H1 (cell line): ENCODE measurements at regions not wholly inside any gene's neighbourhood (a gene's known extent, or its start where the extent isn't known, plus 50 kb on each side); places are given as distances from the start of the nearest gene placed in this dataset.

ENCODE experiments used
- CTCF ChIA-PET: fragments of 300-600 bp; sonication (Branson Sonifier 250); formaldehyde crosslinking; loops from one replicate; lab custom pipeline; 2021; ENCODE audit not compliant: partially characterized antibody; lab: Charles Lee
- POLR2A ChIA-PET: fragments of 300-600 bp; sonication (Branson Sonifier 250); formaldehyde crosslinking; loops from one replicate; lab custom pipeline; 2021; ENCODE audit warnings: inconsistent platforms; ENCODE audit not compliant: partially characterized antibody; lab: Charles Lee
- DNase-seq, 2 experiments: peaks; one replicate each; pipeline versions ENCODE4 v3.0.0 to v3.0.0-alpha.2; 2010 to 2022; ENCODE audit warnings: low spot score in 2 of 2, low read depth in 1 of 2, mixed read lengths in 1 of 2
- FAIRE-seq: peaks from 2 replicates; lab custom pipeline; 2011; peaks lifted over from hg19 to GRCh38; lab: Jason Lieb, UNC
- H2AFZ ChIP-seq: 2 replicates; pipeline ENCODE4 v1.8.1; 2012; ENCODE audit warnings: low read length, inconsistent platforms
- H2AK5ac ChIP-seq: 2 replicates; pipeline ENCODE4 v1.6.1; 2013; ENCODE audit warnings: low read depth, low read length
- H2BK120ac ChIP-seq: replicated peaks from 2 replicates; pipeline ENCODE3; 2013; ENCODE audit warnings: low read depth, low read length, inconsistent platforms
- H2BK12ac ChIP-seq: 2 replicates; pipeline ENCODE4 v1.6.1; 2013; ENCODE audit warnings: low read depth, low read length
- H2BK15ac ChIP-seq: 2 replicates; pipeline ENCODE4 v1.6.1; 2013; ENCODE audit warnings: low read length
- H2BK20ac ChIP-seq: 2 replicates; pipeline ENCODE4 v1.6.1; 2013; ENCODE audit warnings: low read length
- H2BK5ac ChIP-seq: 2 replicates; pipeline ENCODE4 v1.6.1; 2013; ENCODE audit warnings: low read depth, low read length
- H3K14ac ChIP-seq: 2 replicates; pipeline ENCODE4 v1.6.1; 2013; ENCODE audit warnings: inconsistent platforms; ENCODE audit not compliant: insufficient read length
- H3K18ac ChIP-seq: 2 replicates; pipeline ENCODE4 v1.6.1; 2013; ENCODE audit warnings: low read length; ENCODE audit errors: extremely low read depth
- H3K23ac ChIP-seq: 2 replicates; pipeline ENCODE4 v1.6.1; 2013; ENCODE audit warnings: inconsistent platforms; ENCODE audit not compliant: insufficient read length
- H3K23me2 ChIP-seq: 2 replicates; pipeline ENCODE4 v1.6.1; 2013; ENCODE audit warnings: low read depth, low read length
- H3K27ac ChIP-seq: 2 replicates; pipeline ENCODE4 v1.6.1; 2011; ENCODE audit warnings: low read depth, low read length, inconsistent platforms
- H3K27me3 ChIP-seq, 4 experiments: replicated peaks in 1 of 4; 1 replicate in 1 of 4; 2 replicates in 3 of 4; pipeline versions ENCODE4 v1.6.1 to v1.8.1; 2011 to 2013; ENCODE audit warnings: low read length in 3 of 4, mild to moderate bottlenecking in 3 of 4, inconsistent platforms in 2 of 4, mixed read lengths in 2 of 4, moderate library complexity in 1 of 4; ENCODE audit not compliant: control insufficient read depth in 3 of 4, insufficient read depth in 3 of 4; ENCODE audit errors: extremely low read depth in 1 of 4
- H3K36me3 ChIP-seq, 4 experiments: 2 replicates each; pipeline versions ENCODE4 v1.6.1 to v1.8.1; 2011 to 2013; ENCODE audit warnings: mild to moderate bottlenecking in 4 of 4, low read length in 3 of 4, moderate library complexity in 2 of 4, control low read depth in 1 of 4, inconsistent platforms in 1 of 4; ENCODE audit not compliant: insufficient read depth in 4 of 4, control insufficient read depth in 2 of 4
- H3K4ac ChIP-seq: replicated peaks from 2 replicates; pipeline ENCODE3; 2013; ENCODE audit warnings: low read length, low read depth, mixed read lengths, inconsistent platforms; ENCODE audit not compliant: insufficient read length
- H3K4me1 ChIP-seq, 4 experiments: replicated peaks in 1 of 4; 1 replicate in 1 of 4; 2 replicates in 3 of 4; pipeline versions ENCODE4 v1.6.1 to v1.8.1; 2011 to 2013; ENCODE audit warnings: low read length in 3 of 4, inconsistent platforms in 2 of 4, mixed read lengths in 1 of 4; ENCODE audit not compliant: insufficient read depth in 4 of 4, control insufficient read depth in 3 of 4
- H3K4me2 ChIP-seq, 2 experiments: 2 replicates each; pipeline versions ENCODE4 v1.6.1 to v1.8.1; 2011 to 2013; ENCODE audit warnings: low read depth in 2 of 2, low read length in 2 of 2, control low read depth in 1 of 2, inconsistent platforms in 1 of 2, mild to moderate bottlenecking in 1 of 2; ENCODE audit not compliant: insufficient read depth in 1 of 2
- H3K4me3 ChIP-seq, 4 experiments: fragments of 200-600, 300-600 bp in 1 of 4; sonication (generic), shearing (Covaris generic), sonication (Bioruptor Twin) in 1 of 4; 2 replicates each; pipeline versions ENCODE4 v1.5.1 to v1.8.1; 2011 to 2016; ENCODE audit warnings: low read length in 4 of 4, low read depth in 3 of 4, control low read depth in 2 of 4, inconsistent platforms in 2 of 4, mild to moderate bottlenecking in 2 of 4, mixed read lengths in 1 of 4, moderate library complexity in 1 of 4; ENCODE audit not compliant: insufficient read depth in 2 of 4; ENCODE audit errors: extremely low read depth in 1 of 4
- H3K56ac ChIP-seq: replicated peaks from 2 replicates; pipeline ENCODE3; 2013; ENCODE audit warnings: low read depth, mild to moderate bottlenecking, mixed read lengths, low read length, inconsistent platforms; ENCODE audit not compliant: insufficient read length
- H3K79me1 ChIP-seq: 2 replicates; pipeline ENCODE4 v1.6.1; 2013; ENCODE audit warnings: low read depth, low read length, control low read depth
- H3K79me2 ChIP-seq, 2 experiments: 2 replicates each; pipeline versions ENCODE4 v1.6.1 to v1.8.1; 2012 to 2013; ENCODE audit warnings: low read length in 2 of 2, mild to moderate bottlenecking in 2 of 2, inconsistent platforms in 1 of 2; ENCODE audit not compliant: insufficient read depth in 2 of 2, control insufficient read depth in 1 of 2
- H3K9ac ChIP-seq, 4 experiments: replicated peaks in 1 of 4; 1 replicate in 1 of 4; 2 replicates in 3 of 4; pipeline versions ENCODE4 v1.6.1 to v1.8.1; 2011 to 2013; ENCODE audit warnings: low read depth in 3 of 4, low read length in 3 of 4, control low read depth in 2 of 4, mild to moderate bottlenecking in 2 of 4, moderate library complexity in 2 of 4, inconsistent platforms in 1 of 4; ENCODE audit errors: extremely low read depth in 1 of 4
- H3K9me3 ChIP-seq, 2 experiments: 2 replicates each; pipeline versions ENCODE4 v1.6.1 to v1.8.1; 2012 to 2013; ENCODE audit warnings: mild to moderate bottlenecking in 2 of 2, moderate library complexity in 2 of 2, control low read depth in 1 of 2, inconsistent platforms in 1 of 2, low read depth in 1 of 2, low read length in 1 of 2, mixed read lengths in 1 of 2; ENCODE audit not compliant: insufficient read depth in 2 of 2
- H4K20me1 ChIP-seq, 2 experiments: replicated peaks in 1 of 2; 2 replicates each; pipeline versions ENCODE3 to v1.8.1; 2011 to 2013; ENCODE audit warnings: inconsistent platforms in 2 of 2, low read length in 2 of 2, mild to moderate bottlenecking in 1 of 2; ENCODE audit not compliant: insufficient read depth in 2 of 2, control insufficient read depth in 1 of 2
- H4K5ac ChIP-seq: 2 replicates; pipeline ENCODE4 v1.6.1; 2013; ENCODE audit warnings: low read length, low read depth, mixed read lengths, inconsistent platforms; ENCODE audit not compliant: insufficient read length
- H4K8ac ChIP-seq: 2 replicates; pipeline ENCODE4 v1.8.0; 2013; ENCODE audit warnings: mild to moderate bottlenecking, moderate library complexity, low read length, inconsistent platforms; ENCODE audit not compliant: insufficient read depth; ENCODE audit errors: extremely low read depth
- H4K91ac ChIP-seq: replicated peaks from 2 replicates; pipeline ENCODE3; 2013; ENCODE audit warnings: low read length, mixed read lengths, inconsistent platforms; ENCODE audit not compliant: insufficient read length
- ASH2L ChIP-seq: fragments of 200-600, 300-600 bp; sonication (generic); IDR thresholded peaks from one replicate; pipeline ENCODE4 v1.7.1; 2017; ENCODE audit warnings: low read length
- ATF2 ChIP-seq: IDR thresholded peaks from 2 replicates; pipeline ENCODE4 v1.6.1; 2012; ENCODE audit warnings: low read length, inconsistent platforms
- CHD2 ChIP-seq: IDR thresholded peaks from 2 replicates; pipeline ENCODE4 v1.6.1; 2012; ENCODE audit warnings: low read length, improper control_type of control experiment
- EP300 ChIP-seq, 2 experiments: IDR thresholded peaks; 1 replicate in 1 of 2; 2 replicates in 1 of 2; pipeline ENCODE4 v1.6.1; 2011 to 2012; ENCODE audit warnings: low read depth in 2 of 2, low read length in 2 of 2, mild to moderate bottlenecking in 2 of 2, borderline replicate concordance in 1 of 2, inconsistent platforms in 1 of 2, moderate library complexity in 1 of 2
- KDM5A ChIP-seq: fragments of 200-600 bp; IDR thresholded peaks from 2 replicates; pipeline ENCODE4 v1.7.1; 2012; ENCODE audit warnings: mild to moderate bottlenecking, low read length, inconsistent platforms, mixed read lengths
- MAX ChIP-seq: IDR thresholded peaks from 2 replicates; pipeline ENCODE4 v1.6.1; 2012; ENCODE audit warnings: inconsistent platforms
- SIRT6 ChIP-seq: IDR thresholded peaks from one replicate; pipeline ENCODE4 v1.7.1; 2012; ENCODE audit warnings: low read length, inconsistent platforms
- USF2 ChIP-seq: IDR thresholded peaks from 2 replicates; pipeline ENCODE4 v1.6.1; 2011; ENCODE audit warnings: low read length, improper control_type of control experiment
- WGBS, 2 experiments: shearing (Covaris generic) in 1 of 2; methylation state at CpG; one replicate each; pipeline versions ENCODE4 v1.1.6 to v1.1.7; 2013 to 2015; ENCODE audit warnings: low lambda C conversion rate in 2 of 2, mixed read lengths in 2 of 2, inconsistent platforms in 1 of 2, low coverage in 1 of 2, missing lambda C conversion rate in 1 of 2; ENCODE audit not compliant: insufficient replicate concordance in 2 of 2, insufficient coverage in 1 of 2, insufficient read length in 1 of 2; ENCODE audit errors: extremely low coverage in 1 of 2, missing lambda C conversion rate in 1 of 2; 5-methylcytosine and 5-hydroxymethylcytosine counted together

DNA sequence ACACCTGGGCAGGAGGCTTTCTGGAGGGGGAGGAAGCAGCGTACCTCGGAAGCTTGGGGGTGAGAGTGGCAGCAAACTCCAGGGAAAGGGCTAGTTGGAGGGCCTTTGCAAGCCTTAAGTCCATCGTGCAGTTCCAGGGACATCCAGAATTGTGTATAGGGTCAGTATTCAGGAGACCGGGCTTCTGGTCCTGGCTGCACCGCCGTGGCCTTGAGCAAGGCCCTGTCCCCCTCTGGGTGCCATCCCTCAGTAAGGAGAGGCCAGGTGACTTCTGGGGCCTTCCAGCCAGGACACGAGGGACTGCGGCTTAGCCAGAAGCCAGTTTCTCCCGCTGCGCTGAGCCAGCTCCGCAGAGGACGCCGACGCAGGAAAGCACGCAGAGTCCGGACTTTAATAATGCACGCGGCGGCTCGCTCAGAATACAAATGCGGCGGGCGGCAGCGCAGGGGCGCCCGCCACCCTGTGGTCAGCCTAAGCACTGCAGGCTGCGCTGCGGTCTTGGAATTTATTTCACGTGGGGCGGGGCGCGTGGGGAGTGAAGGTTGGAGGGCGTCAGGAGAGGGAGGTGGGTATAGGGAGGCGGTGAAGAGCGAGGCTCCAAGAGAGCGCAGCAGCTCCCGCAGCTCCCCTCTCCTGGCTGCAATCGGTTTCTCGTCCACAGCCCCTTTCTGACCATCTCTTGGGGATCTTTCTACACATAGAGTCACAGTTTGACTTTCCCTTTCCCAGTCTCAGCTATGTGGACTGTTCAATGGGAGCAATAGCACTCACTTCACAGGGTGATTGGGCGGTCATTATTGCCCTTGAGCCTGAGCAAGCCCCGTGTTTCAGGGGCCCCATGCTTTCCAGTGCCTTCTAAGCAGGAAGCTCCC lies 94.1 kb upstream of the GPR50 start:
- no peak overlapping the region for H3K9ac ChIP-seq
- H3K4me1 ChIP-seq, result peaks cover 0 to 5% (median 0%) of the 10 kb centered on the region in 4 experiments; a peak in 1 of 7 replicates
- H2BK12ac ChIP-seq, result no peak overlapping the region
- no peak overlapping the region for H2BK20ac ChIP-seq
- H3K79me2 ChIP-seq, result no peaks in the 10 kb centered on the region
- peak overlapping the region; percentile 94 for H2AFZ ChIP-seq
- H4K8ac ChIP-seq, result peak overlapping the region; percentile 62; the same call in 1 of the 2 replicates
- H2BK15ac ChIP-seq, result no peak overlapping the region
- peak overlapping the region; percentile 58 to 65 for H3K4me2 ChIP-seq
- H2AK5ac ChIP-seq, result no peak overlapping the region
- H3K27ac ChIP-seq, result no peak overlapping the region
- no peak for FAIRE-seq
- H3K9me3 ChIP-seq, result no peaks in the 10 kb centered on the region
- no peak overlapping the region for H3K14ac ChIP-seq
- POLR2A ChIA-PET, result interaction anchor here (2.0 kb wide), 1 partner anchor 98 kb away, joined by 7 read pairs; no protein-coding TSS in a partner anchor
- DNase-seq, result peak; percentile 15 to 81
- no peaks in the 10 kb centered on the region for H4K20me1 ChIP-seq
- H3K36me3 ChIP-seq, result no peaks in the 10 kb centered on the region
- H3K27me3 ChIP-seq, result peaks cover 0 to 9% (median 3%) of the 10 kb centered on the region in 4 experiments; a peak in 3 of 7 replicates
- CTCF ChIA-PET, result interaction anchor here (0.6 to 4.1 kb wide), 22 partner anchors 8 to 374 kb away, joined by 3 to 40 read pairs (median 3); no protein-coding TSS in a partner anchor
- no peak overlapping the region for H2BK5ac ChIP-seq
- H4K5ac ChIP-seq, result no peak overlapping the region
- no peaks in the 10 kb centered on the region for H3K79me1 ChIP-seq
- H3K18ac ChIP-seq, result no peak overlapping the region; the same call in 1 of the 2 replicates
- no peak overlapping the region for H3K4ac ChIP-seq
- WGBS, 2 experiments, result 6% methylated on average over 16 of the region's 41 CpGs; no CpG with 5 or more reads in 1 of the 2 experiments
- peak overlapping the region in 3 of 4 experiments; percentile 10 to 52 (median 14); a peak in 6 of 8 replicates for H3K4me3 ChIP-seq
- H4K91ac ChIP-seq, result no peak overlapping the region
- no peak overlapping the region for H3K56ac ChIP-seq
- H2BK120ac ChIP-seq, result no peak overlapping the region
- no peak overlapping the region for H3K23ac ChIP-seq
- H3K23me2 ChIP-seq, result peaks cover 2% of the 10 kb centered on the region; the same call in 1 of the 2 replicates
- TF ChIP-seq SIRT6, result no peak
- no peak for TF ChIP-seq USF2
- no peak for TF ChIP-seq EP300 (IDR thresholded peaks at IDR 0.05; ENCODE audit: borderline replicate concordance in 1 of 2, low read depth in 2 of 2, low read length in 2 of 2)
- TF ChIP-seq ASH2L, result peak; percentile 38
- TF ChIP-seq CHD2, result no peak
- peak; percentile 65 for TF ChIP-seq MAX
- no peak for TF ChIP-seq KDM5A
- no peak for TF ChIP-seq ATF2
